Aorta (tissue), 5 donors: ENCODE measurements at regions not wholly inside any gene's neighbourhood (a gene's known extent, or its start where the extent isn't known, plus 50 kb on each side); places are given as distances from the start of the nearest gene placed in this dataset.

ENCODE experiments used
- ATAC-seq: fragments of 200-7000 bp; cut with Tn5 transposase; one replicate; pipeline ENCODE4 v1.9.1; 2022; ENCODE audit warnings: moderate library complexity; ENCODE audit not compliant: low FRiP score
- DNase-seq, 2 donors: peaks; one replicate each; pipeline ENCODE4 v3.0.0-alpha.2; 2020
- H3K27ac ChIP-seq, 2 donors: one replicate each; pipeline ENCODE4 v1.5.1; 2013; ENCODE audit warnings: low read length in 2 of 2, mild to moderate bottlenecking in 2 of 2, moderate library complexity in 2 of 2, control low read depth in 1 of 2, inconsistent platforms in 1 of 2, low read depth in 1 of 2
- H3K27me3 ChIP-seq, 2 donors: one replicate each; pipeline ENCODE4 v1.6.1; 2013; ENCODE audit warnings: control low read depth in 1 of 2, low read length in 1 of 2, mild to moderate bottlenecking in 1 of 2, moderate library complexity in 1 of 2; ENCODE audit not compliant: insufficient read depth in 2 of 2, control insufficient read depth in 1 of 2
- H3K36me3 ChIP-seq, 2 donors: one replicate each; pipeline ENCODE4 v1.6.1; 2013; ENCODE audit warnings: control low read depth in 1 of 2, low read length in 1 of 2, mild to moderate bottlenecking in 1 of 2; ENCODE audit not compliant: insufficient read depth in 2 of 2, control insufficient read depth in 1 of 2
- H3K4me1 ChIP-seq, 2 donors: one replicate each; pipeline ENCODE4 v1.6.1; 2013; ENCODE audit warnings: low read length in 2 of 2, control low read depth in 1 of 2, mild to moderate bottlenecking in 1 of 2, moderate library complexity in 1 of 2; ENCODE audit not compliant: insufficient read depth in 2 of 2, control insufficient read depth in 1 of 2
- H3K4me3 ChIP-seq, 2 donors: one replicate each; pipeline ENCODE4 v1.5.1; 2013; ENCODE audit warnings: low read length in 2 of 2, control low read depth in 1 of 2, mild to moderate bottlenecking in 1 of 2
- H3K9me3 ChIP-seq: one replicate; pipeline ENCODE4 v1.6.1; 2013; ENCODE audit warnings: mild to moderate bottlenecking, low read length; ENCODE audit not compliant: control insufficient read depth
- WGBS, 2 donors: extraction: QIAGEN DNeasy Blood & Tissue Kit; methylation state at CpG; one replicate each; pipeline ENCODE4 v1.1.7; 2013; 5-methylcytosine and 5-hydroxymethylcytosine counted together
- intact Hi-C, 2 donors: fragments of 100-400 bp; cut with DNase I; formaldehyde crosslinking; loops; one replicate each; pipeline versions ENCODE4 v1.14.2 to v1.15.0; 2022
- donor health status: healthy with polysubstance abuse.
- donor health status: Bipolar disorder and iron deficiency.
- donor health status: DM: no; HTN: no; CAD: no.
- donor health status: DM: no; HTN: no; CAD: no.
- donor health status: DM: yes; HTN: yes; CAD: no.

- no peak for DNase-seq
- no peak overlapping the region for H3K4me3 ChIP-seq
- H3K9me3 ChIP-seq = no peaks in the 10 kb centered on the region
- H3K4me1 ChIP-seq = no peaks in the 10 kb centered on the region
- no peak for ATAC-seq
- no peak overlapping the region for H3K27ac ChIP-seq
- H3K27me3 ChIP-seq = no peaks in the 10 kb centered on the region
- intact Hi-C loops = no loop called here
- no peaks in the 10 kb centered on the region for H3K36me3 ChIP-seq
- WGBS, 2 donors = 55 to 56% methylated on average over 13 of the region's 13 CpGs
Measured at GRCh38 chr17:74149597-74150427, 53.7 kb upstream of the RPL38 start.

GRCh38 chr17:74150428-74151025 is 53.0 kb upstream of the RPL38 start:
- no peaks in the 10 kb centered on the region for H3K9me3 ChIP-seq
- no peak overlapping the region for H3K4me3 ChIP-seq
- ATAC-seq = no peak
- WGBS, 2 donors = 45 to 48% methylated on average over 14 of the region's 14 CpGs
- no peak for DNase-seq
- intact Hi-C loops = no loop called here
- H3K36me3 ChIP-seq = no peaks in the 10 kb centered on the region
- no peaks in the 10 kb centered on the region for H3K27me3 ChIP-seq
- H3K27ac ChIP-seq = no peak overlapping the region
- no peaks in the 10 kb centered on the region for H3K4me1 ChIP-seq

GRCh38 chr17:74151551-74152315 is 51.7 kb upstream of the RPL38 start:
- Histone ChIP-seq H3K4me1 (no peaks in the 10 kb centered on the region), H3K4me3 (no peak overlapping the region), H3K27me3 (no peaks in the 10 kb centered on the region), H3K27ac (no peak overlapping the region), H3K36me3 (no peaks in the 10 kb centered on the region), H3K9me3 (no peaks in the 10 kb centered on the region)
- WGBS, 2 donors = 79 to 87% methylated on average over 18 of the region's 18 CpGs
- intact Hi-C loops = no loop called here
- DNase-seq (no peak), ATAC-seq (no peak)

GRCh38 chr17:74152591-74153455 is 50.7 kb upstream of the RPL38 start:
- Histone ChIP-seq H3K27me3 (no peaks in the 10 kb centered on the region), H3K27ac (no peak overlapping the region), H3K9me3 (no peaks in the 10 kb centered on the region), H3K4me1 (no peaks in the 10 kb centered on the region), H3K4me3 (no peak overlapping the region), H3K36me3 (no peaks in the 10 kb centered on the region)
- no peak for ATAC-seq
- DNase-seq = no peak
- intact Hi-C loops = no loop called here
- 56 to 57% methylated on average over 12 of the region's 12 CpGs for WGBS, 2 donors

- Histone ChIP-seq H3K36me3 (no peaks in the 10 kb centered on the region), H3K9me3 (no peaks in the 10 kb centered on the region), H3K4me3 (no peak overlapping the region), H3K4me1 (no peaks in the 10 kb centered on the region), H3K27ac (no peak overlapping the region), H3K27me3 (no peaks in the 10 kb centered on the region)
- ATAC-seq (no peak), DNase-seq (no peak)
- WGBS, 2 donors = 85 to 86% methylated on average over 4 of the region's 4 CpGs
- intact Hi-C loops = no loop called here
Measured at GRCh38 chr17:74153456-74153810, 50.0 kb upstream of the RPL38 start.
